ENCODE measurements at regions not wholly inside any gene's neighbourhood (a gene's known extent, or its start where the extent isn't known, plus 50 kb on each side); places are given as distances from the start of the nearest gene placed in this dataset.

DNA sequence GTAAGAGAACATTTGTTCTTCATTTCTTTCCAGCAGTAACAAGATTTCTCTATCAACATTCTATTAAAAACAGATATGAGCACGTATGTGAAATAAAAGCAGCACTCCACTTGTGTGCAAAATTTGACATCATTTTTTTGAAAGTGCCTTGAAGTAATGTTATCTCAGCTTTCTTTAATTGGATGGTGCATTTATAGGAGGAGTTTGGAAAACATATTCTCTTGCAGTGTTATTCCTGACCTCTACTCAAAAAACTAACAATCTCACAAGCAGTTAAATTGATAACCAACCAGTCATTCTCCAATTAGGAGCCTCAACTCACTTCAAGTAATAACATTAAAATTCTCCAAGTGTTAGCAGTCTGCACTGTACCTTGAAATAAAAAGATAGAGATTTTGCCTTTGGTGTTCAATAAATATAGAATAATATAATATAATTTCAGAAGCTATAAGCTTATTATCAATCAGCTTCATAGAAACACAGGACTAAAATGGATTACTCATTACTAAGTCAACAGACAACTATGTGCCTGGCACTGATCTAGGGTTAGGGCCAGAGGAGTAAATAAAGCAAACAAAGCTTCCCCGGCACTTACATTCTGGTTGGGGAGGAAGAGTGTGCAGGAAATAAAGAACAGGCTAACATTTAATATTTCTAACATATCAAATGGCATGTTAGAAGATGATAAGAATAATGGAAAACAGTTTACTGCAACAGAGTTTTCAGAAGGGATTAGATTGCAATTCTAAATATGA, 149.0 kb upstream of the SGK1 start:
- H3K27me3 ChIP-seq (ENCODE audit: insufficient read depth, poor library complexity, severe bottlenecking): no peaks in the 10 kb centered on the region
- TF ChIP-seq CTCF (IDR thresholded peaks at IDR 0.05; ENCODE audit: insufficient read depth, low read length) (no peak), POLR2AphosphoS5 (IDR thresholded peaks at IDR 0.05; ENCODE audit: low read depth) (no peak), SPI1 (IDR thresholded peaks at IDR 0.05; ENCODE audit: borderline replicate concordance, low read depth) (no peak), GABPA (IDR thresholded peaks at IDR 0.05; ENCODE audit: low read depth) (no peak)
- TF ChIP-seq, protein P1, sequence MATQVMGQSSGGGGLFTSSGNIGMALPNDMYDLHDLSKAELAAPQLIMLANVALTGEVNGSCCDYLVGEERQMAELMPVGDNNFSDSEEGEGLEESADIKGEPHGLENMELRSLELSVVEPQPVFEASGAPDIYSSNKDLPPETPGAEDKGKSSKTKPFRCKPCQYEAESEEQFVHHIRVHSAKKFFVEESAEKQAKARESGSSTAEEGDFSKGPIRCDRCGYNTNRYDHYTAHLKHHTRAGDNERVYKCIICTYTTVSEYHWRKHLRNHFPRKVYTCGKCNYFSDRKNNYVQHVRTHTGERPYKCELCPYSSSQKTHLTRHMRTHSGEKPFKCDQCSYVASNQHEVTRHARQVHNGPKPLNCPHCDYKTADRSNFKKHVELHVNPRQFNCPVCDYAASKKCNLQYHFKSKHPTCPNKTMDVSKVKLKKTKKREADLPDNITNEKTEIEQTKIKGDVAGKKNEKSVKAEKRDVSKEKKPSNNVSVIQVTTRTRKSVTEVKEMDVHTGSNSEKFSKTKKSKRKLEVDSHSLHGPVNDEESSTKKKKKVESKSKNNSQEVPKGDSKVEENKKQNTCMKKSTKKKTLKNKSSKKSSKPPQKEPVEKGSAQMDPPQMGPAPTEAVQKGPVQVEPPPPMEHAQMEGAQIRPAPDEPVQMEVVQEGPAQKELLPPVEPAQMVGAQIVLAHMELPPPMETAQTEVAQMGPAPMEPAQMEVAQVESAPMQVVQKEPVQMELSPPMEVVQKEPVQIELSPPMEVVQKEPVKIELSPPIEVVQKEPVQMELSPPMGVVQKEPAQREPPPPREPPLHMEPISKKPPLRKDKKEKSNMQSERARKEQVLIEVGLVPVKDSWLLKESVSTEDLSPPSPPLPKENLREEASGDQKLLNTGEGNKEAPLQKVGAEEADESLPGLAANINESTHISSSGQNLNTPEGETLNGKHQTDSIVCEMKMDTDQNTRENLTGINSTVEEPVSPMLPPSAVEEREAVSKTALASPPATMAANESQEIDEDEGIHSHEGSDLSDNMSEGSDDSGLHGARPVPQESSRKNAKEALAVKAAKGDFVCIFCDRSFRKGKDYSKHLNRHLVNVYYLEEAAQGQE (IDR thresholded peaks at IDR 0.05; ENCODE audit: insufficient replicate concordance, low read depth): no peak
- DNase-seq (ENCODE audit: low read depth in 1 of 2, low spot score in 1 of 2): no peak
- H3K4me3 ChIP-seq (replicated peaks; ENCODE audit: insufficient read depth, low read length): no peak overlapping the region
- H3K27ac ChIP-seq (replicated peaks): no peak overlapping the region

DNA sequence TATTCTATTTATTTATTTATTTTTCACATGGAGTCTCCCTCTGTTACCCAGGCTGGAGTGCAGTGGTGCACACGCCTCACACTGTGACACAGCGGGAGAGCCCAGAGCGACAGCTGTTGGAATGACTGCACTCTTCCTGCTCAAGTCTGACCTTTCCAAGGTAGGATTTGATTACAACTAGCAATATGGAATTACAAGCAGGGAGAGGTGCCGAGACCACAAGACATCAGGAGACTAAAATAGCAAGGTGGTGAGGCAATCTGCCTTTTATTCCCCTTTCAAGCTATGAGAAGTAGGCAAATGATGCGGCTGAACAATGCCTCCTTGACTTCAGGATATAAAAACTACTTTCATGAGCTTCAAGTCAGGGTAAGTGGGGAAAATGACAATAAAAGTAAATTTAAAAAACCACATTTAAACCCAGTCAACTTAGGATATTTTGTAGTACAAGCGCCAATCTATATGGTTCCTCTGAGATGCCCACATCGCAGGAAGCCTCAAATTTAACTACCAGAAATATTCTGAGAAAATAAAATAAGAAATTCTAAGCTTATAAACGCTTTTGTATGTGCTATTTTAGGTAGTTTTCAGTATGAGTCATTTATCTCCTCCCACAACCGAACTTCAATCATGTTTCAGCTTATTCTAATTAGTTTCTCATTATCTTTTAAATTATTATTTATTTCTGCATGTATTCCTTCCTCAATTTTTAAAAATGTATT, 146.9 kb upstream of the SGK1 start:
- DNase-seq (ENCODE audit: low read depth in 1 of 2, low spot score in 1 of 2): no peak
- Histone ChIP-seq H3K4me3 (replicated peaks; ENCODE audit: insufficient read depth, low read length) (no peak overlapping the region), H3K27me3 (ENCODE audit: insufficient read depth, poor library complexity, severe bottlenecking) (no peaks in the 10 kb centered on the region), H3K27ac (replicated peaks) (no peak overlapping the region)
- no peak for TF ChIP-seq CTCF (IDR thresholded peaks at IDR 0.05; ENCODE audit: insufficient read depth, low read length)

DNA sequence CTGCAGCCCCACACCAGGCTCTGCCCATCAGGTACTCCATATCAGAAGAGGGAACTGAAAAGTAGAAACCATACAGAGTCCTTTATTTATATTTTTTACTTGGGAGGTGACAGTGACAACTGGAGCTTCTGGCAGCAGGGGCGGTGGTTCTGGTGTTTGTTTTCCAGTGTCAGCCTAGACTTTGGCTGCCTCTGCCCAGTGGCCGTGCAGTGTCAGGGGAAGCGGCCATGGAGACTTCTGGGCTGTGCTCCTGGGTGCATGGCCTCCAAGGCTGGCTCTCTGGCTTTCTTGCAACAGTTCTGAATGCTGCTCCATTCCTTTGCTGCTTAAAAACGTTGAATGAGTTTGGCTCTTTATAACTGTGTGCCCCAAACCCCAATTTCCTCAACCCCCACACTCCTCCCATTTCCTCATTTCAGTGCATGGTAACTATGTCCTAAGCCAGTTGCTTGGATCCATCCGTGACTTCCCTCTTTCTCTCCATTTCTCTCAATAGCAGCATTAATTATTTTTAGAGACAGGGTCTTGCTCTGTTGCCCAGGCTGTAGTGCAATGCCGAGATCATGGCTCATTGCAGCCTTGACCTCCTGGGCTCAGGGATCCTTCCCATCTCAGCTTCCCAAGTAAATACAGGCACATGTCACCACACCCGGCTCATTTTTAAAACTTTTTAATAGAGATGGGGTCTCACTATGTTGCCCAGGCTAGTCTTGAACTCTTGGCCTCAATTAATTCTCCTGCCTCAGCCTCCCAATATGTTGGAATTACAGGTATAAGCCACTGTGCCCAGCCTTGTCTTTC, 141.1 kb upstream of the SGK1 start:
- peak in 1 of 2 experiments; percentile 81 for DNase-seq (ENCODE audit: low read depth in 1 of 2, low spot score in 1 of 2)
- Histone ChIP-seq H3K27me3 (ENCODE audit: insufficient read depth, poor library complexity, severe bottlenecking) (no peaks in the 10 kb centered on the region), H3K27ac (replicated peaks) (peak overlapping the region; percentile 79), H3K4me3 (replicated peaks; ENCODE audit: insufficient read depth, low read length) (no peak overlapping the region)
- TF ChIP-seq, protein P1 (IDR thresholded peaks at IDR 0.05; ENCODE audit: insufficient replicate concordance, low read depth): no peak
- peak; percentile 98 for TF ChIP-seq SPI1 (IDR thresholded peaks at IDR 0.05; ENCODE audit: borderline replicate concordance, low read depth)
- 0 out of 2 replicates have a peak, but pooled peaks have one; percentile 59 for TF ChIP-seq POLR2AphosphoS5 (IDR thresholded peaks at IDR 0.05; ENCODE audit: low read depth)
- TF ChIP-seq CTCF (IDR thresholded peaks at IDR 0.05; ENCODE audit: insufficient read depth, low read length): no peak
- no peak for TF ChIP-seq GABPA (IDR thresholded peaks at IDR 0.05; ENCODE audit: low read depth)

All from HL-60 (cell line).